SU-DHL-6 (cell line): ENCODE measurements at regions not wholly inside any gene's neighbourhood (a gene's known extent, or its start where the extent isn't known, plus 50 kb on each side); places are given as distances from the start of the nearest gene placed in this dataset.

ENCODE experiments used
- H2AFZ ChIP-seq: fragments of 200-600 bp; sonication (generic); 2 replicates; pipeline ENCODE4 v1.6.1; 2014; ENCODE audit warnings: low read depth, mild to moderate bottlenecking, moderate library complexity, mixed read lengths, antibody characterized with exemption, low read length; ENCODE audit not compliant: severe bottlenecking
- H3F3A ChIP-seq: fragments of 200-600 bp; shearing (Covaris generic); 2 replicates; pipeline ENCODE4 v1.6.0; 2016; ENCODE audit warnings: antibody characterized with exemption, mild to moderate bottlenecking; ENCODE audit not compliant: insufficient read depth
- H3K27ac ChIP-seq: fragments of 200-600 bp; sonication (generic); 2 replicates; pipeline ENCODE4 v1.5.1; 2016; ENCODE audit warnings: low read depth, mild to moderate bottlenecking, low read length, moderate library complexity, mixed read lengths
- H3K27me3 ChIP-seq: fragments of 200-600 bp; sonication (generic), shearing (Covaris generic); 2 replicates; pipeline ENCODE4 v1.6.0; 2014; ENCODE audit warnings: mild to moderate bottlenecking, low read length
- H3K36me3 ChIP-seq: fragments of 200-600 bp; sonication (generic); 2 replicates; pipeline ENCODE4 v1.6.1; 2014; ENCODE audit warnings: mild to moderate bottlenecking, low read length, mixed read lengths
- H3K4me2 ChIP-seq: fragments of 300-600, 200-600 bp; shearing (Covaris generic), sonication (generic); 2 replicates; pipeline ENCODE4 v1.6.0; 2014; ENCODE audit warnings: low read length, low read depth, mild to moderate bottlenecking; ENCODE audit not compliant: poor library complexity, severe bottlenecking
- H3K4me3 ChIP-seq: fragments of 200-600 bp; sonication (generic); 2 replicates; pipeline ENCODE4 v1.5.1; 2014; ENCODE audit warnings: antibody characterized with exemption, low read length, mild to moderate bottlenecking, mixed read lengths; ENCODE audit not compliant: insufficient read depth, poor library complexity, severe bottlenecking
- H3K79me2 ChIP-seq: fragments of 200-600 bp; sonication (generic); 2 replicates; pipeline ENCODE4 v1.6.1; 2014; ENCODE audit warnings: mild to moderate bottlenecking, low read length, moderate library complexity; ENCODE audit not compliant: insufficient read depth
- H3K9ac ChIP-seq: fragments of 200-600 bp; sonication (generic); 2 replicates; pipeline ENCODE4 v1.7.0; 2014; ENCODE audit warnings: mild to moderate bottlenecking, low read length
- H3K9me2 ChIP-seq: fragments of 200-600 bp; sonication (generic); replicated peaks from 2 replicates; pipeline ENCODE4 v1.6.1; 2014; ENCODE audit warnings: low read length; ENCODE audit not compliant: insufficient read depth
- H3K9me3 ChIP-seq: fragments of 200-600 bp; sonication (generic); 2 replicates; pipeline ENCODE4 v1.6.1; 2014; ENCODE audit warnings: low read length, mixed read lengths; ENCODE audit not compliant: insufficient read depth
- H4K20me1 ChIP-seq: fragments of 200-600 bp; sonication (generic); 2 replicates; pipeline ENCODE4 v1.6.1; 2014; ENCODE audit warnings: low read depth, mild to moderate bottlenecking, antibody characterized with exemption, low read length, moderate library complexity, mixed read lengths
- CTCF ChIP-seq: fragments of 200-600 bp; sonication (generic); IDR thresholded peaks from one replicate; pipeline ENCODE4 v1.5.1; 2017; ENCODE audit warnings: antibody characterized with exemption, mild to moderate bottlenecking, low read length, moderate library complexity; ENCODE audit not compliant: insufficient read depth, poor library complexity, severe bottlenecking
- EZH2phosphoT487 ChIP-seq: fragments of 200-600 bp; sonication (generic), shearing (Covaris generic); conservative IDR thresholded peaks from 2 replicates; pipeline ENCODE4 v1.6.1; 2018; ENCODE audit warnings: mild to moderate bottlenecking, antibody characterized with exemption, low read length, moderate library complexity, mixed read lengths

- Histone ChIP-seq H3F3A (no peaks in the 10 kb centered on the region), H3K4me2 (no peak overlapping the region), H3K9me2 (no peaks in the 10 kb centered on the region), H3K27ac (no peak overlapping the region), H3K9ac (no peak overlapping the region), H4K20me1 (no peaks in the 10 kb centered on the region), H3K27me3 (no peaks in the 10 kb centered on the region), H3K4me3 (no peak overlapping the region), H2AFZ (no peak overlapping the region), H3K36me3 (no peaks in the 10 kb centered on the region), H3K79me2 (no peaks in the 10 kb centered on the region), H3K9me3 (no peaks in the 10 kb centered on the region)
- TF ChIP-seq CTCF (no peak), EZH2phosphoT487 (no peak)
Measured at GRCh38 chr5:3658929-3659328, 63.3 kb downstream of the IRX1 start.

GRCh38 chr5:3659907-3660306 lies 64.3 kb downstream of the IRX1 start:
- H3K79me2 ChIP-seq: no peaks in the 10 kb centered on the region
- no peak overlapping the region for H3K4me3 ChIP-seq
- H4K20me1 ChIP-seq: no peaks in the 10 kb centered on the region
- H3F3A ChIP-seq: no peaks in the 10 kb centered on the region
- TF ChIP-seq CTCF: no peak
- TF ChIP-seq EZH2phosphoT487: no peak
- no peaks in the 10 kb centered on the region for H3K9me2 ChIP-seq
- H3K9me3 ChIP-seq: no peaks in the 10 kb centered on the region
- H3K4me2 ChIP-seq: no peak overlapping the region
- no peak overlapping the region for H2AFZ ChIP-seq
- H3K9ac ChIP-seq: no peak overlapping the region
- H3K36me3 ChIP-seq: no peaks in the 10 kb centered on the region
- no peak overlapping the region for H3K27ac ChIP-seq
- no peaks in the 10 kb centered on the region for H3K27me3 ChIP-seq

GRCh38 chr5:3660630-3661029 lies 65.0 kb downstream of the IRX1 start:
- Histone ChIP-seq H3K27ac (no peak overlapping the region), H3K27me3 (no peaks in the 10 kb centered on the region), H3K9me2 (no peaks in the 10 kb centered on the region), H3K9ac (no peak overlapping the region), H3K79me2 (no peaks in the 10 kb centered on the region), H3K36me3 (no peaks in the 10 kb centered on the region), H3K4me2 (no peak overlapping the region), H4K20me1 (no peaks in the 10 kb centered on the region), H3F3A (no peaks in the 10 kb centered on the region), H3K9me3 (no peaks in the 10 kb centered on the region), H3K4me3 (no peak overlapping the region), H2AFZ (no peak overlapping the region)
- no peak for TF ChIP-seq CTCF
- TF ChIP-seq EZH2phosphoT487: no peak
